CD8-positive, alpha-beta memory T cell (primary cell): ENCODE measurements at regions not wholly inside any gene's neighbourhood (a gene's known extent, or its start where the extent isn't known, plus 50 kb on each side); places are given as distances from the start of the nearest gene placed in this dataset.
"Not testable (repeated sequence)": the region's sequence is repeated elsewhere in the genome, so short reads cannot be mapped to it uniquely, and the experiment has no call there.

Source experiments
- CTCF ChIA-PET: fragments of 350-600 bp; sonication (Branson Sonifier 250); formaldehyde crosslinking; loops from one replicate; lab custom pipeline; 2021; ENCODE audit warnings: antibody characterized with exemption; lab: Charles Lee
- POLR2A ChIA-PET: fragments of 350-600 bp; sonication (Branson Sonifier 250); formaldehyde crosslinking; loops from one replicate; lab custom pipeline; 2021; ENCODE audit warnings: antibody characterized with exemption; lab: Charles Lee
- DNase-seq, 5 donors: peaks; one replicate each; pipeline versions ENCODE4 v3.0.0 to v3.0.0-alpha.2; 2020 to 2022; ENCODE audit warnings: mixed read lengths in 1 of 5
- H3K27ac ChIP-seq: one replicate; pipeline ENCODE4 v1.7.0; 2013; ENCODE audit warnings: low read depth, mild to moderate bottlenecking, low read length, moderate library complexity
- H3K27me3 ChIP-seq: 2 replicates; pipeline ENCODE4 v1.7.0; 2013; ENCODE audit warnings: low read length, mild to moderate bottlenecking; ENCODE audit not compliant: insufficient read depth, poor library complexity, severe bottlenecking
- H3K36me3 ChIP-seq: 2 replicates; pipeline ENCODE4 v1.7.0; 2013; ENCODE audit warnings: mild to moderate bottlenecking, low read length, moderate library complexity; ENCODE audit not compliant: insufficient read depth
- H3K4me1 ChIP-seq: 2 replicates; pipeline ENCODE4 v1.7.0; 2013; ENCODE audit warnings: mild to moderate bottlenecking, low read length, moderate library complexity; ENCODE audit not compliant: insufficient read depth
- H3K4me3 ChIP-seq: 2 replicates; pipeline ENCODE4 v1.7.0; 2013; ENCODE audit warnings: mild to moderate bottlenecking, low read length
- H3K9me3 ChIP-seq: 2 replicates; pipeline ENCODE4 v1.7.0; 2013; ENCODE audit warnings: mild to moderate bottlenecking, low read length
- H3K27ac Mint-ChIP-seq, 8 donors: one replicate each; pipeline ENCODE4 v1.8.0; 2020 to 2021; ENCODE audit warnings: mixed read lengths in 8 of 8, mild to moderate bottlenecking in 6 of 8, inconsistent platforms in 3 of 8, moderate library complexity in 3 of 8
- H3K27me3 Mint-ChIP-seq, 2 donors: one replicate each; pipeline ENCODE4 v1.8.0; 2020 to 2021; ENCODE audit warnings: mixed read lengths in 2 of 2, mild to moderate bottlenecking in 1 of 2, moderate library complexity in 1 of 2
- H3K36me3 Mint-ChIP-seq, 3 donors: one replicate each; pipeline ENCODE4 v1.8.0; 2020 to 2021; ENCODE audit warnings: mixed read lengths in 3 of 3, inconsistent platforms in 1 of 3, mild to moderate bottlenecking in 1 of 3
- H3K4me1 Mint-ChIP-seq, 3 donors: one replicate each; pipeline ENCODE4 v1.8.0; 2020 to 2021; ENCODE audit warnings: mixed read lengths in 3 of 3, inconsistent platforms in 1 of 3, mild to moderate bottlenecking in 1 of 3
- H3K4me3 Mint-ChIP-seq, 7 donors: one replicate each; pipeline ENCODE4 v1.8.0; 2020 to 2021; ENCODE audit warnings: mixed read lengths in 7 of 7, mild to moderate bottlenecking in 6 of 7, moderate library complexity in 4 of 7, inconsistent platforms in 2 of 7
- H3K9me3 Mint-ChIP-seq, 5 donors: one replicate each; pipeline ENCODE4 v1.8.0; 2020 to 2022; ENCODE audit warnings: mixed read lengths in 5 of 5, mild to moderate bottlenecking in 3 of 5, moderate library complexity in 2 of 5, inconsistent platforms in 1 of 5

- no peaks in the 10 kb centered on the region for H3K4me1 Mint-ChIP-seq
- no peaks in the 10 kb centered on the region for H3K27me3 Mint-ChIP-seq
- peaks cover 0 to 1% (median 0%) of the 10 kb centered on the region in 3 donors for H3K36me3 Mint-ChIP-seq
- peaks cover 0 to 1% (median 0%) of the 10 kb centered on the region in 5 donors for H3K9me3 Mint-ChIP-seq
- no peak overlapping the region for H3K27ac ChIP-seq
- no peaks in the 10 kb centered on the region for H3K27me3 ChIP-seq
- POLR2A ChIA-PET, result no interaction called here
- CTCF ChIA-PET, result no interaction called here
- no peak overlapping the region for H3K27ac Mint-ChIP-seq
- no peaks in the 10 kb centered on the region for H3K9me3 ChIP-seq
- H3K4me3 Mint-ChIP-seq, result no peak overlapping the region
- no peaks in the 10 kb centered on the region for H3K4me1 ChIP-seq
- no peaks in the 10 kb centered on the region for H3K36me3 ChIP-seq
- DNase-seq, result no peak
- H3K4me3 ChIP-seq, result no peak overlapping the region
Measured at GRCh38 chr21:27772816-27773215, 805.9 kb upstream of the ADAMTS5 start.

- no peaks in the 10 kb centered on the region for H3K27me3 Mint-ChIP-seq
- H3K9me3 Mint-ChIP-seq, result peaks cover 0 to 1% (median 0%) of the 10 kb centered on the region in 5 donors
- H3K4me1 Mint-ChIP-seq, result no peaks in the 10 kb centered on the region
Measured at GRCh38 chr21:27771938-27772483, 805.1 kb upstream of the ADAMTS5 start.

GRCh38 chr21:27769763-27770162, 802.9 kb upstream of the ADAMTS5 start:
- Histone ChIP-seq H3K4me3 (no peak overlapping the region), H3K36me3 (no peaks in the 10 kb centered on the region), H3K27me3 (no peaks in the 10 kb centered on the region), H3K4me1 (no peaks in the 10 kb centered on the region), H3K27ac (no peak overlapping the region), H3K9me3 (no peaks in the 10 kb centered on the region)
- peaks cover 0 to 1% (median 0%) of the 10 kb centered on the region in 5 donors for H3K9me3 Mint-ChIP-seq
- no peaks in the 10 kb centered on the region for H3K36me3 Mint-ChIP-seq
- no peak for DNase-seq
- no peak overlapping the region for H3K27ac Mint-ChIP-seq
- H3K4me1 Mint-ChIP-seq, result no peaks in the 10 kb centered on the region
- ChIA-PET POLR2A (no interaction called here), CTCF (no interaction called here)
- H3K27me3 Mint-ChIP-seq, result no peaks in the 10 kb centered on the region
- no peak overlapping the region for H3K4me3 Mint-ChIP-seq

More at GRCh38 chr21:27771938-27772483, 805.1 kb upstream of the ADAMTS5 start:
- ChIA-PET CTCF (no interaction called here), POLR2A (no interaction called here)
- Histone ChIP-seq H3K27me3 (no peaks in the 10 kb centered on the region), H3K27ac (no peak overlapping the region), H3K4me1 (no peaks in the 10 kb centered on the region), H3K9me3 (no peaks in the 10 kb centered on the region), H3K4me3 (no peak overlapping the region), H3K36me3 (no peaks in the 10 kb centered on the region)
- H3K27ac Mint-ChIP-seq, result no peak overlapping the region
- H3K36me3 Mint-ChIP-seq, result peaks cover 0 to 1% (median 0%) of the 10 kb centered on the region in 3 donors
- H3K4me3 Mint-ChIP-seq, result no peak overlapping the region
- DNase-seq, result no peak

GRCh38 chr21:27768046-27768637, 801.3 kb upstream of the ADAMTS5 start:
- DNase-seq, H3K27ac Mint-ChIP-seq, H3K36me3 Mint-ChIP-seq, H3K9me3 ChIP-seq, H3K27me3 Mint-ChIP-seq, H3K36me3 ChIP-seq, H3K4me1 Mint-ChIP-seq, H3K4me1 ChIP-seq, H3K4me3 Mint-ChIP-seq, H3K9me3 Mint-ChIP-seq, H3K27ac ChIP-seq, CTCF ChIA-PET, POLR2A ChIA-PET, H3K27me3 ChIP-seq, H3K4me3 ChIP-seq: not testable (repeated sequence)

- no peak overlapping the region for H3K27ac ChIP-seq
- no peaks in the 10 kb centered on the region for H3K4me1 ChIP-seq
- no peak overlapping the region for H3K27ac Mint-ChIP-seq
- no peak for DNase-seq
- no peaks in the 10 kb centered on the region for H3K4me1 Mint-ChIP-seq
- no peaks in the 10 kb centered on the region for H3K27me3 Mint-ChIP-seq
- ChIA-PET POLR2A (no interaction called here), CTCF (no interaction called here)
- H3K9me3 Mint-ChIP-seq, result peaks cover 0 to 8% (median 1%) of the 10 kb centered on the region in 5 donors
- H3K36me3 ChIP-seq, result no peaks in the 10 kb centered on the region
- no peaks in the 10 kb centered on the region for H3K27me3 ChIP-seq
- H3K4me3 ChIP-seq, result no peak overlapping the region
- no peaks in the 10 kb centered on the region for H3K9me3 ChIP-seq
- H3K36me3 Mint-ChIP-seq, result no peaks in the 10 kb centered on the region
- no peak overlapping the region for H3K4me3 Mint-ChIP-seq
Measured at GRCh38 chr21:27764056-27764455, 797.2 kb upstream of the ADAMTS5 start.

GRCh38 chr21:27761623-27762022, 794.7 kb upstream of the ADAMTS5 start:
- H3K36me3 ChIP-seq, result no peaks in the 10 kb centered on the region
- no peak for DNase-seq
- POLR2A ChIA-PET, result no interaction called here
- CTCF ChIA-PET, result no interaction called here
- no peaks in the 10 kb centered on the region for H3K9me3 ChIP-seq
- H3K9me3 Mint-ChIP-seq, result peaks cover 0 to 9% (median 3%) of the 10 kb centered on the region in 5 donors
- H3K27ac ChIP-seq, result no peak overlapping the region
- no peaks in the 10 kb centered on the region for H3K27me3 ChIP-seq
- H3K4me3 Mint-ChIP-seq, result no peak overlapping the region
- H3K36me3 Mint-ChIP-seq, result no peaks in the 10 kb centered on the region
- H3K4me1 ChIP-seq, result no peaks in the 10 kb centered on the region
- H3K4me1 Mint-ChIP-seq, result no peaks in the 10 kb centered on the region
- no peak overlapping the region for H3K4me3 ChIP-seq
- H3K27me3 Mint-ChIP-seq, result no peaks in the 10 kb centered on the region
- H3K27ac Mint-ChIP-seq, result no peak overlapping the region

- H3K27me3 Mint-ChIP-seq, result no peaks in the 10 kb centered on the region
- POLR2A ChIA-PET, result no interaction called here
- no peak overlapping the region for H3K27ac Mint-ChIP-seq
- no peaks in the 10 kb centered on the region for H3K27me3 ChIP-seq
- no peak for DNase-seq
- CTCF ChIA-PET, result no interaction called here
- no peaks in the 10 kb centered on the region for H3K9me3 ChIP-seq
- no peak overlapping the region for H3K4me3 Mint-ChIP-seq
- no peaks in the 10 kb centered on the region for H3K36me3 ChIP-seq
- no peak overlapping the region for H3K27ac ChIP-seq
- H3K4me1 ChIP-seq, result no peaks in the 10 kb centered on the region
- H3K4me3 ChIP-seq, result no peak overlapping the region
- H3K36me3 Mint-ChIP-seq, result no peaks in the 10 kb centered on the region
- H3K4me1 Mint-ChIP-seq, result no peaks in the 10 kb centered on the region
- H3K9me3 Mint-ChIP-seq, result peaks cover 0 to 15% (median 3%) of the 10 kb centered on the region in 5 donors
Measured at GRCh38 chr21:27759820-27760219, 792.9 kb upstream of the ADAMTS5 start.

- H3K4me1 Mint-ChIP-seq, result no peaks in the 10 kb centered on the region
- Histone ChIP-seq H3K36me3 (no peaks in the 10 kb centered on the region), H3K9me3 (no peaks in the 10 kb centered on the region), H3K4me3 (no peak overlapping the region), H3K4me1 (no peaks in the 10 kb centered on the region), H3K27ac (no peak overlapping the region), H3K27me3 (no peaks in the 10 kb centered on the region)
- POLR2A ChIA-PET, result no interaction called here
- peaks cover 0 to 15% (median 3%) of the 10 kb centered on the region in 5 donors for H3K9me3 Mint-ChIP-seq
- DNase-seq, result no peak
- H3K27ac Mint-ChIP-seq, result no peak overlapping the region
- no peak overlapping the region for H3K4me3 Mint-ChIP-seq
- CTCF ChIA-PET, result no interaction called here
- no peaks in the 10 kb centered on the region for H3K36me3 Mint-ChIP-seq
- H3K27me3 Mint-ChIP-seq, result no peaks in the 10 kb centered on the region
Measured at GRCh38 chr21:27759091-27759659, 792.3 kb upstream of the ADAMTS5 start.
